GM12892 (cell line): ENCODE measurements at regions not wholly inside any gene's neighbourhood (a gene's known extent, or its start where the extent isn't known, plus 50 kb on each side); places are given as distances from the start of the nearest gene placed in this dataset.

ENCODE experiments used
- POLR2A ChIP-seq: IDR thresholded peaks from 2 replicates; pipeline ENCODE4 v1.6.1; 2011; ENCODE audit warnings: low read depth, low read length, control low read depth
- POLR2AphosphoS5 ChIP-seq: IDR thresholded peaks from 2 replicates; pipeline ENCODE4 v1.6.1; 2011; ENCODE audit warnings: low read depth, low read length, control low read depth
- TAF1 ChIP-seq: IDR thresholded peaks from 2 replicates; pipeline ENCODE4 v1.6.1; 2011; ENCODE audit warnings: low read depth, mild to moderate bottlenecking, control low read depth, low read length, borderline replicate concordance

GRCh38 chr7:8965177-8965576 lies 531.8 kb downstream of the NXPH1 start:
- TF ChIP-seq POLR2A (no peak), POLR2AphosphoS5 (no peak), TAF1 (no peak)
